ENCODE measurements at regions not wholly inside any gene's neighbourhood (a gene's known extent, or its start where the extent isn't known, plus 50 kb on each side); places are given as distances from the start of the nearest gene placed in this dataset.

DNA sequence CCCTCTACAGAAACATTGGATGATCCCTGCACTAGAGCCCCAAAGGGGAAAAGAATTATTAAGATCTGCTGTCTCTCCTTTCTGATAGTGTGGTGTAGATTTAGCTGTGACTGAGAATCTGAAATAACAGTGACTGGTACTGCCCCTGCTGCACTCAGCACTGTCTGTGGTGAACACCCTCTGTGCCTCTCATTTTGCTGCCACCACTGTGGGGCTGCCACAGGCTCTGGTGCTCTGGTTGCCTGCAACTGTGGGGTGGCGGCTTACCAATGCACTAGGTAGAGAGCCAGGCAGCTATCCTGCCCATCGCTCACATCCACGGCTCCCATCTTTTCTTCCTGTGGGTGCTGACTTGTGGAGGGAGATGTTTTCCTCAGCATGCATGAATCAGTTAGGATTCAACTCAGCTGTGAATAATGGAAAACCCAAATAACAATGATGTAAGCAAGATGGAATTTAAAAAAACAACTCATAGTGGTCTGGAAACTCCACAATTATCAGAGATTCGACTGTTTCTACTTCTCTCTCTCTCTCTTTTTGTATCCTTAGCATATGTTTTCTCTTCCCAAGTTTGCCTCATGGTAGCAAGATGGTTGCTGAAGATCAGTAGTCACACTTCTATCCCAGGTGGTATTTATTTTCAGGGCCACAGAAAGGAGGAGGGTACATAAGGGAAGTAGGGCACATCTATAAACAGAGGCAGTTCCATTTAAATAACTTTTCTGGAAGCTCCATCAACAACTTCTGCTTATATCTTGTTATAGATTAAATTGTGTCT, 99.8 kb upstream of the DAP start:
- peaks cover 7% of the 10 kb centered on the region for H3K4me1 ChIP-seq (ENCODE audit: control insufficient read depth, insufficient read depth, low read length)
- intact Hi-C loops (cut with micrococcal nuclease), result loop anchor here (10.0 kb wide), 2 partner anchors 504 to 864 kb away; no protein-coding TSS in a partner anchor
- H3K4me3 ChIP-seq (ENCODE audit: low read length), result no peak overlapping the region
- Mint-ChIP-seq H3K27me3 (ENCODE audit: low read depth in 2 of 2) (peaks cover 8 to 20% of the 10 kb centered on the region in 2 donors), H3K27ac (no peak overlapping the region), H3K36me3 (no peaks in the 10 kb centered on the region), H3K9me3 (no peaks in the 10 kb centered on the region), H3K4me1 (peaks cover 11 to 27% of the 10 kb centered on the region in 2 donors), H3K4me3 (no peak overlapping the region)
- H3K27ac ChIP-seq (ENCODE audit: low read length), result no peak overlapping the region
- no peak for DNase-seq
- no peak for TF ChIP-seq CTCF (IDR thresholded peaks at IDR 0.05)
- H3K9me3 ChIP-seq (ENCODE audit: control insufficient read depth, insufficient read depth, low read length), result no peaks in the 10 kb centered on the region
- H3K36me3 ChIP-seq (ENCODE audit: control insufficient read depth, insufficient read depth, low read length), result no peaks in the 10 kb centered on the region
- H3K27me3 ChIP-seq (ENCODE audit: control insufficient read depth, insufficient read depth, low read length), result no peaks in the 10 kb centered on the region
- WGBS (ENCODE audit: insufficient coverage), result 97% methylated on average over 4 of the region's 4 CpGs
- no peak for ATAC-seq

DNA sequence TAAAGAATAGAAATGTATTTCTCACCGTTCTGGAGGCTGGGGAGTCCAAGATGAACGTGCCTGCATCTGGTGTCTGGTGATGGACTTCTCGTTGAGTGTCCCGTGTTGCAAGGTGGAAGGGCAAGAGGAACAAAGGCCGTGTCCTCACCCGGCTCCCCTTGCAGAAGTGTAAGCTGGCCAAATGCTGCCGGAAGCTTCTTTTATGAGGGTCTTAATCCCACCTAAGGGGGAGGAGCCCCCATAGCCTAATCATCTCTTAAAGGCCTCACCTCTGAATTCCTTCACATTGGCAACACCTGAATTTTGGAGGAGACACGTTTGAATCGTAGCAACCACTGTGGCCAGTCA, 99.1 kb upstream of the DAP start:
- H3K27ac Mint-ChIP-seq, result no peak overlapping the region
- no peak for DNase-seq
- H3K27me3 Mint-ChIP-seq (ENCODE audit: low read depth in 2 of 2), result peaks cover 8 to 20% of the 10 kb centered on the region in 2 donors
- H3K9me3 Mint-ChIP-seq, result no peaks in the 10 kb centered on the region
- TF ChIP-seq CTCF (IDR thresholded peaks at IDR 0.05), result no peak
- no peaks in the 10 kb centered on the region for H3K36me3 Mint-ChIP-seq
- H3K36me3 ChIP-seq (ENCODE audit: control insufficient read depth, insufficient read depth, low read length), result no peaks in the 10 kb centered on the region
- H3K4me3 Mint-ChIP-seq, result no peak overlapping the region
- H3K27me3 ChIP-seq (ENCODE audit: control insufficient read depth, insufficient read depth, low read length), result no peaks in the 10 kb centered on the region
- no peak overlapping the region for H3K27ac ChIP-seq (ENCODE audit: low read length)
- no peak overlapping the region for H3K4me3 ChIP-seq (ENCODE audit: low read length)
- H3K4me1 Mint-ChIP-seq, result peaks cover 11 to 27% of the 10 kb centered on the region in 2 donors
- 88% methylated on average over 9 of the region's 9 CpGs for WGBS (ENCODE audit: insufficient coverage)
- H3K9me3 ChIP-seq (ENCODE audit: control insufficient read depth, insufficient read depth, low read length), result no peaks in the 10 kb centered on the region
- intact Hi-C loops (cut with micrococcal nuclease), result loop anchor here (10.0 kb wide), 2 partner anchors 505 to 865 kb away; no protein-coding TSS in a partner anchor
- no peak for ATAC-seq
- H3K4me1 ChIP-seq (ENCODE audit: control insufficient read depth, insufficient read depth, low read length), result peaks cover 7% of the 10 kb centered on the region

- DNase-seq, result no peak
- intact Hi-C loops (cut with micrococcal nuclease), result loop anchor here (10.0 kb wide), 2 partner anchors 505 to 865 kb away; no protein-coding TSS in a partner anchor
- no peak for ATAC-seq
- no peaks in the 10 kb centered on the region for H3K36me3 Mint-ChIP-seq
- Histone ChIP-seq H3K4me3 (ENCODE audit: low read length) (no peak overlapping the region), H3K9me3 (ENCODE audit: control insufficient read depth, insufficient read depth, low read length) (no peaks in the 10 kb centered on the region), H3K27ac (ENCODE audit: low read length) (no peak overlapping the region), H3K36me3 (ENCODE audit: control insufficient read depth, insufficient read depth, low read length) (no peaks in the 10 kb centered on the region), H3K4me1 (ENCODE audit: control insufficient read depth, insufficient read depth, low read length) (peaks cover 7% of the 10 kb centered on the region), H3K27me3 (ENCODE audit: control insufficient read depth, insufficient read depth, low read length) (no peaks in the 10 kb centered on the region)
- no peak for TF ChIP-seq CTCF (IDR thresholded peaks at IDR 0.05)
- H3K27me3 Mint-ChIP-seq (ENCODE audit: low read depth in 2 of 2), result peaks cover 8 to 20% of the 10 kb centered on the region in 2 donors
- no peaks in the 10 kb centered on the region for H3K9me3 Mint-ChIP-seq
- peaks cover 11 to 27% of the 10 kb centered on the region in 2 donors for H3K4me1 Mint-ChIP-seq
- no peak overlapping the region for H3K27ac Mint-ChIP-seq
- WGBS (ENCODE audit: insufficient coverage), result 93% methylated on average over 14 of the region's 15 CpGs
- no peak overlapping the region for H3K4me3 Mint-ChIP-seq
Measured at GRCh38 chr5:10859393-10860195, 98.6 kb upstream of the DAP start.
